ENCODE measurements at regions not wholly inside any gene's neighbourhood (a gene's known extent, or its start where the extent isn't known, plus 50 kb on each side); places are given as distances from the start of the nearest gene placed in this dataset.
"Not testable (repeated sequence)": the region's sequence is repeated elsewhere in the genome, so short reads cannot be mapped to it uniquely, and the experiment has no call there.

DNA sequence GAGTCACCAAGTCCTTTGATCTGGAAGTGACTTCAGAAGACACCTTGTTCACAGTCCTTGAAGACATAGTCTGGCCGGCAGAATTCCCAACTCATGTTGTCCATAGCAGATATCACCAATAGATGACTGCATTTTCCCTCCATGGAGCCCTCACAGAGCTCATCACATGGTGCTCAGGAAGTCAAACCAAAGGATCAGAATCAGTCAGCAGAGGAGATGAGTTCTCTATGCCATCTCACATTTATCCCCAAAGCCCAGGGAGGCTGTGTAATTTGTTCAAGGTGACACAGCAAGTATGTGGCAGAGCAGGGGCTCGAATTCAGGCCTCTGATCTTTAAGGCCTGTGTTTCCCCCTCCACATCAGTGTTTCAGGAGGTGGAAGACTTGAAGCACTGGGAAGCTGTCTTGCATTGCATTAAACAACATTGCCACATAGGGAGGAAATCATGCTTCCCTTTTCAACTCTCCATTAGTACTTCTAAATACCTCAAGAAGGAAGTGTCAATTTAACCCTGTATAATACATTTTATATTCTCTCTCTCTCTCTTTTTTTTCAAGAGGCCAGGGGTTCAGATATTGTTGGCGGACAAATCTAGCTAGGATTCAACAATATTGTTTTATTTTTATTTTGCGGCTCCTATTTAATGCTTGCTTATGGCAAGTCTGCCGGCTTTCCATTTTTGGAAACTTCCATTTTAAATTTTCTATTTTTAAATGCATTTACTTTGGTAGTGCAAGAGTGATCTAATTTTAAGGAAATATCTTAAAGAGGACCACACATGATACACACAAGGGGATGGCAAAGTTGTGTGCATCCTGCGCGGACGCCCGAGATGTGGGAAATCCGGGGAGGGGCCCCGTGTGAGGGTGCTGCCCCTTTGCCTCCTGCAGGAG lies 61.9 kb downstream of the NPIPB5 start:
- not testable (repeated sequence) for FAIRE-seq; DNase-seq (ENCODE audit: insufficient read length, low spot score)

DNA sequence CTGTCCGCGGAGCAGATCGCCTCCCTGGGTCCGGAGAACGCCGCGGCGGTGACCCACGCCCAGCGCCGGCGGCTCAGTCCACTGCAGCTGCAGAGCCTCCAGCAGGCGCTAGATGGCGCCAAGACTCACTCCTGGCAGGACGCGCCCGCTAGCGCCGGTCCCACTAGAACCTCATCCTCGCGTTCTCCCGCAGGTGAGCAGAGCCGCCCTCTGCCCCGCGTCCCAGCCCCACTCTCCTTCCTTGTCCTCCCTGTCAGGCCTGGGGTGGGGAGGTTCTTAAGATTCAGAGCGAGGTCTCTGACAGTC lies 62.5 kb downstream of the NPIPB5 start:
- DNase-seq (ENCODE audit: insufficient read length, low spot score), result not testable (repeated sequence)
- FAIRE-seq, result peak; percentile 88

DNA sequence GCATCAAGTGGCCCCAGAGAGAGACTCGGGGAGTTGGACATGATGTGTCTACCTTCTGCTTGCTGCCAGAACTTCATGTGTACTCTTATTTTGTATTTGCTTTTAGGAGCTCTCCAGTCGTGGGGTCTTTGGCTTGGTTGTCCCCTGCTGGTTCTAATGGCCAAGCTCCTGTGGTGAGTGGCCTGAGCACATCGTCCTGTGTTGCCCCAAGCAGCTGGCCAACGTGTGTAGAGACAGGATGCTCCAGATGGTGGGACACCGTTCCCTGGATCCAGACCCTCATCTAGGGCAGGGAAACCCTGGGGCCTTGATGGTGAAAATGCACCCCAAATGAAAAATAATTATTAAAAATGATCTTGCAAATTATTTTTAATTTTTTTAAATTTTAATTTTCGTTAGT lies 65.8 kb downstream of the NPIPB5 start:
- not testable (repeated sequence) for DNase-seq (ENCODE audit: insufficient read length, low spot score); FAIRE-seq

DNA sequence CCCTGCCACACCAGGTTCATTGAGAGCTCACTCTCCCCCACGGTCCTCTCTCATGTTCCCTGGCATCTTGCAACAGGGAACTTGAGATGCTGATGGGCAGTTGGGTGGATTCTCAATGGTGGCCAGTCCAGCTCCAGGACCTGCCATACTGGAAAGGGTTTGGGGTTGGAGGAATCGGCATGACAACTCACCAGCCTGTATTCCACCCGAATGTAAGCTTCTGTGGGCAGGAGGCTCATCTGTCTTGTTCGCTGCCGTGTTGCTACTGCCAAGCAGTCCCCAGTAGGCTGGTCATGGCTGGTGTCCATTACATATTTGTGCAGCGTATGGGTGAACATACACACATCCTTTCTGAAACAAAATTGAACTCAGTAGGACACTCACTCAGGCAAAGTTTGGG lies 72.5 kb downstream of the NPIPB5 start:
- FAIRE-seq; DNase-seq (ENCODE audit: insufficient read length, low spot score): not testable (repeated sequence)

DNA sequence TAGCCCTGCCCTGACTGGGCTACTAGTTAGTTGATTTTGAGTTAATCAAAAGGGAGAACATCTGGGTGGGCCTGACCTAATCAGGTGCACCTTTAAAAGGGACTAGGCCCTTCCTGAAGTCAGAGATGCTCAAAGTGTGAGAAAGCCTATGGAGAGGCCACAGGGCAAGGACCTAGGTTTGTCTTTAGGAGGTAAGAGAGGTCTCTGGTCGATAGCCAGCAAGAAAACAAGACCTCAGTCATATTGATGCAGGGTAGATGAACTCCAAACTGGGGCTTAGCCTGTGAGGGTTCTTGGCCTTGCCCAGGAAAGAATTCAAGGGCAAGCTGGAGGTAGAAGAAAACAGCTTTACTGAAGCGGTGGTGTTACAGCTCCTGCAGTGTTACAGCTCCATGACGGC lies 73.8 kb downstream of the NPIPB5 start:
- DNase-seq (ENCODE audit: insufficient read length, low spot score); FAIRE-seq: not testable (repeated sequence)

DNA sequence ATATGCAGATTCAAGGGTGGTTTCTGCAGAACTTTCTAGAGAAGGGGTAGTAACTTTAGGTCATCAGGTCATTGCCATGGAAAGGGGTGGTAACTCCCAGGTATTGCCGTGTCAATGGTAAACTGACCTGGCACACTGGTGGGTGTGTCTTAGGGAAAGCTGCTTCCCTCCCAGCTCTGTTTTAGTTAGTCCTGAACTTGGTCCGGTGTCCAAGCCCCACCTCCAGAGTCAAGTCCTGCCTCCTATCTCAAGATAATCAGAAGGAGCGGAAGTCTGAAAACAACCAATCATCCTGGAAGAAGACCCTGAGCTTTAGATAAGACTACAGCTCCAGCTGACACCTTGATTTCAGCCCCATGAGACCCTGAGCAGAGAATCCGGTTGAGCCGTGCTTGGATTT lies 74.2 kb downstream of the NPIPB5 start:
- FAIRE-seq, result not testable (repeated sequence)

DNA sequence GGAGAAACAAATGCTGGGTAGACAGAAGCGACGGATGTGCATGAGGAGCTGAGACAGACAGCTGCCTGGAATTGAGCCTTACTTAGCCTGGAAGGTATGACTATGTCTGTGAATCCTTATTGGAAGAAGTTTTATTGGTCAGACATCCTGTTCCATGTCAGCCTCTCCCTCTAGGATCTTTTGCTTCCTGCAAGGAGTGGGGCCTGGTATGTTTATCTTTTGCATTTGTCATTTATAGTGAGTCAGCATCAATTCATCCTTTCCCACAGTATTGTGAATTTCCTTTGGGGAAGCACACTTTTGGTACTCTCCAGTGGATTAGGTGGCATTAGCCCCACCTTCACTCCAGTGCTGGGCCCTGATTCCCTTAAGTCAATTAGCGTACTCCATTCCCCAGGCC lies 74.7 kb downstream of the NPIPB5 start:
- DNase-seq (ENCODE audit: insufficient read length, low spot score); FAIRE-seq: not testable (repeated sequence)

More for the DNA sequence above, 74.2 kb downstream of the NPIPB5 start:
- DNase-seq (ENCODE audit: insufficient read length, low spot score), result not testable (repeated sequence)

DNA sequence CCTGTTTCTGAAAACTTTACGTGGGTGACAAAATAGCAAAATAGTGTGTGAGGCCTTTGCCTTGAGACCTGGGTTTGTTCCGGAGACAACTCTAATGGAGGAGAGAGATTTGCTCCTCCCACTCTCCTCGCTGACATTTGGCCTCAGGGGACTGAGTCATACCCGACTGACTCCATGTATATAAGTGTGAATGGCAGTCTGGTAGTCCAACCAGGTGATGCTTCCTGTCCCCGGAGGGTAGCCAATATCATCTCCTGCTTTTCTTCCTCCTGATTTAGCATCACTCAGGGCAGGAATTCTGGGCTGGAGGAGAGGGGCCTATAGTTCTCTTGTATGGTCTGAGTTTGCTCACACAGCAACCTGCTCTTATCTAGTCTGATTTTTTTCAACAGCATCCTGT lies 76.0 kb downstream of the NPIPB5 start:
- not testable (repeated sequence) for DNase-seq (ENCODE audit: insufficient read length, low spot score); FAIRE-seq

DNA sequence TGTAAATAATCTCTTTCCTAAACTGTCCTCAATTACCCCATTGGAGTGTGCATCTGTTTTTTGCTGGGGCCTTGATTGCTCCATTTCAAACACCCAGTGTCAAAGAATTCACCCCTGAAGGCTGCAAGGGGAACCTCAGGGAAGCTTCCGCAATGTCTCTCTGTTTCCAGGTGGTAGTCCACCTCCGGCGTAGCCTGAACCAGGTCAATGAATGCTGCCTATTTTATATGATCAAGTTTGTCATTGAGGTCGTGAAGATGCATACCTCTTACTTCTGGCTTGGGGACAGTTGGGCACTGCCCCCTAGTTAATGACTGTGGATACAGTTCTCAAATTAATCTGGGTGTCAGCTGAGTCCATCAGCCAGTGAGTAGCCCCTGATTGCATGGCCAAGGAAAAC lies 79.1 kb downstream of the NPIPB5 start:
- DNase-seq (ENCODE audit: insufficient read length, low spot score); FAIRE-seq: not testable (repeated sequence)

DNA sequence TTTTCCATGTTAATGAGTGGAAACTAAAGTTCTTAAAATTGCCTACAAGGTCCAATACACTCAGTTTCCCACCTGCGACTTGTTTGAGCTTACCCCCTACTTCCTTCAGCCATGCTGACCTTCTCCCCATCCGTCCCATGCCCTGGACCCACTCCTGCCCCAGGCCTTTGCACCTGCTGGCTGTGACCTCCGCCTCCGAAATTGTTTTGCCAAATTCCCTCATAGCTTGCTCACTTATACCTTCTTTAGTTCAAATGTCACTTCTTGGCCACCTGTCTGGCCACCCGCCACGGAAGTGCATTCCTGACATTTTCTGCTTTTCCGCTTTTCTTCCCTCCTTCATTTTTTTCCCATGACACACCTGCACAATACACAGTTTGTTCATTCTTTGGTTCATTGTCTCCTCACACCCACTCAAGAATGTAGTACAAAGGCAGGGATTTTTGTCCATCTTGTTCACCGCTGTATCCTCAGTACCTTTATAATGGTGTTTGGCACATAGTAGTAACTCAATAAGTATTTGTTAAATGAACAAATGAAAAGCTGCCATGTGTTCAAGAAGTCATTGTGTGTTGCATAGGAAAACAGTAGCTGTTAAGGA lies 85.9 kb downstream of the NPIPB5 start:
- not testable (repeated sequence) for DNase-seq (ENCODE audit: insufficient read length, low spot score); FAIRE-seq

DNA sequence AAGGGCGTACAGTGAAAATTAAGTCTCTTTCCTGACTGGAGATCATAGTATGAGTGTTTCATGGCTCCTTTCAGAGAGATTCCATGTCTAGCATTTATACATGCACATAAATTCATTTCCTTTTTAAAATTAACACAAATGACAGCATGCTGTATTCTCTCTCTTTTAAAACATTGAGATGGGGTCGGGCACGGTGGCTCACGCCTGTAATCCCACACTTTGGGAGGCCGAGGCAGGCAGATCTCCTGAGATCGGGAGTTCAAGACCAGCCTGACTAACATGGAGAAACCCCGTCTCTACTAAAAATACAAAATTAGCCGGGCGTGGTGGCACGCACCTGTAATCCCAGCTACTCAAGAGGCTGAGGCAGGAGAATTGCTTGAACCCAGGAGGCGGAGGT lies 93.1 kb downstream of the NPIPB5 start:
- DNase-seq (ENCODE audit: insufficient read length, low spot score); FAIRE-seq: not testable (repeated sequence)

DNA sequence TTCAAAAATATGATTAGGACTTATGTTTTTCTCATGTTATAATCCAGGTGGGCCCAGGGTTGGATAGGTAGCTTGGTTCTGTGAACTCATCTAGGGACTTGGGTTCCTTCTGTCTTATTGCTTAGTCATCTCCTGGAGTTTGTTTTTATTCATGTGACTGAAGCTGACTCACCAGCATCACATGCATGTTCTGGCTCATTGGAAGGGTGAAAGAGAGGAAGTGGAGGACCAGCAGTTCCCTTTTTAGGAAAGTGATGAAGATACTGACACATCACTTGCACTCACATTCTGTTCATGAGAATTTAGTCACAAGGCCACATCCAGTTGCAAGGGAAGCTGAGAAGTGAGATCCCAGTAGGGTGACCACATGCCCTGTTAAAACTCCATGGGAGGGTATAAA lies 95.9 kb downstream of the NPIPB5 start:
- not testable (repeated sequence) for DNase-seq (ENCODE audit: insufficient read length, low spot score); FAIRE-seq

DNA sequence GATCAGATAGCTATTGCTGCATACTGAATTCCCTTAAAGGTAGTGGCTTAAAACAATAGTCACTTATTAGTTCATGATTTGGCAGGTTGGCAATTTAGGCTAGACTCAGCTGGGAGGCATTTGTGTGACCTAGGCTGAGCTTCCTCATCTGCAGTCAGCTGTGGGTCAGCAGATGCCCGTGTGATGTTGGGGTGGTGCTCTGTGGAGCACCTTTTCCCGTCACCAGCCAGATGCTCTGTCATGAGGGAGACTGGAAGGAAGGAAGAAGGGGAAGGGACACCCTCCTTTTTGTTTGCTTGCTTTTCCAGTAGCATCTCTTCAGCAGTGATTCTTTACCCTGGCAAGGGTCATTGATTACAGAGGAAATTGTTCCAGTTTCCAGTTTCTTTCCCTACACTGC lies 99.1 kb downstream of the NPIPB5 start:
- not testable (repeated sequence) for FAIRE-seq

DNA sequence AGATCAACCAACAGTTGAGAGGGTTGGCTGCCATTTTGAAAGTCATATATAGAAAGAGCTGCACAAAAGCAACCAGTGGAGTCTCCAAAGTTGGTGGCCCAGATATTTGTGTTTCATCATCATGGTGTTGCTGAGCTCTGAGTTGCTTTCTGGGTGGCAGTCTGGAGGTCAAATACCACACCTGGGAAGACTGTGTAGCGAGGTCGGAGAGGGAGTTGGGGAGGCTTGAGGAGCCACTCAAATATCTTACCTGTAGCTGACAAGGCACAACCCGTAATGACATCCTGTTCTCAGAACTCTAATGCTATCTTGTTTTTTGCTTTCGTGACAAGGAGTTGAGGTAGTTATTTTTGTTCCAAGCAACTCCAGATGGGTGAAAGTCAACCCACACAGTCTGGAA lies 100.4 kb downstream of the NPIPB5 start:
- not testable (repeated sequence) for FAIRE-seq; DNase-seq (ENCODE audit: insufficient read length, low spot score)

More for the DNA sequence above, 99.1 kb downstream of the NPIPB5 start:
- DNase-seq (ENCODE audit: insufficient read length, low spot score), result not testable (repeated sequence)

DNA sequence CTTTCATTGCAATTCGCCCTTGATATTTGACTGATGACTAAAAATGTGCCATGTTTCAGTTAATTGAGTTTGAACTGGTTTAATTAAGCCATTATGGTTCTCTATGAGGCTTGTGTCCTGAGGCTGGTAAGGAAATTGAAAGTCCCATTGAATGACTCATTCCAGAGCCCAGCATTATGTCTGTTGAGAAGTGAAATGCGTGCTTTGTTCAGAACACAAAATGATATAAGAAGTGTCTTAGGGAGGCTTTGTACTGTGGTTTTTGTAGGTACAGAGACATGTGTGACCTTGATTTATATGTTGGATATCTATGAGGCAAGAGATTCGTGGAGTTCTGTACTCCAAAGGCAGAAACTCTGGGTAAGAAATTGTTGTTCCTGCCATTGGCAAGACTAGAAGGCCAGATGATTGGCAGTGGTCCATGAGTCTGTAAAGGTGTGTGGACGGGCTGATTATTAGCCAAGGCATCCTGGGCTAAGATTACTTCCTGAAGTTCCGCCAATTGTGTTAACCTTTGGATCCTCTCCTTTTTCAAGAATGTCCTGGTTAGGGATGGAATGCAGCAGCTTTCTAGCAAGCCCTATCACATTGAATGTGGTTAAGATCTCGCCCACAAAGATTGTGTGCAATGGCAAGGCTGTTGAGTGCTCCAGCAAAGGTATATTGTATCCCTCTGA lies 103.7 kb downstream of the NPIPB5 start:
- no peak for DNase-seq (ENCODE audit: insufficient read length, low spot score)

DNA sequence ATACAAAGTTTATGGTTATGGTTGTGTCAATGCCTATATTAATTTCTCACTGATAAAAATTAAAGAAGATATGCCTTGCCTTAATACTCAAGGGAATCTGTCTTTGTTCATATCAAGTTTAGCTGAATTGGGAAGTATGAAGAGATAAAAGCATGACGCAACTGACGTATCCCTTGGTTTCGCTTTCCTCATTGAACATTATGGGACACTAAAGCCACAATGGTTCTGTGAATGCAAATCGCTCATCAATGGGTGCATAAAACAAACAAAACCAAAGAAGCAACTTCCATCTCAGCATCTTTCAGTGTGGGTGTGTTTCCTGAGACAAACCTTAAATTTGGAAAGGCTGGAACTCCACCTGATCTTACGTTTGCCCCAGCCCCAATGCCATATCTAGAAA lies 108.2 kb downstream of the NPIPB5 start:
- DNase-seq (ENCODE audit: insufficient read length, low spot score) (no peak), FAIRE-seq (no peak)

More for the DNA sequence above, 103.7 kb downstream of the NPIPB5 start:
- FAIRE-seq, result no peak

DNA sequence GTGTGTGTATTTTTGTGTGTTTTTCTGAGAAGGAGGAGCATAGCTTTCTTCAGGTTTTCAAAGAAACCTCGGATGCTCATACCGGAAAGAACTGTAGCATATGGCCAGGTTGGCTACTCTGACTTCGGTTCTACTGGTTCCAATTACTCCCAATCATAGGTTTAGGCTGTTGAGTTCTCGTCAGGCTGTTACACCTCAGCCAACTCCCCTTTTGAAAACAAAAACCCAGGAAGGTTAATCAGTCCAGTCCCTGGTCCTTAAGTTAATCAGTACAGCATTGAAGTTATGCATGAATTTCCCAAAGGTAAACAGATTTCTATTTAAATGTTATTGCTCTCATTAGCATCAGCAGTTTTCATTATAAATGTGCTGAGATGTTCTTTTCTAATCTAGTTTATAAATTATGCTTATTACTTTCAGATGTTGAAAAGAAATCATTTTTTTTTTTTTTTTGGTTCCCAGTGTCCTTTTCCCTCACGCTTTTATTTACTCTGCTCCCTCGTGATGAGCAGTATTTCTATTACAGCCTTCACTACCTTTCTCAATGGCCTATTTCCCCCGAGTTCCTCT lies 111.0 kb downstream of the NPIPB5 start:
- DNase-seq (ENCODE audit: insufficient read length, low spot score) (no peak), FAIRE-seq (no peak)

DNA sequence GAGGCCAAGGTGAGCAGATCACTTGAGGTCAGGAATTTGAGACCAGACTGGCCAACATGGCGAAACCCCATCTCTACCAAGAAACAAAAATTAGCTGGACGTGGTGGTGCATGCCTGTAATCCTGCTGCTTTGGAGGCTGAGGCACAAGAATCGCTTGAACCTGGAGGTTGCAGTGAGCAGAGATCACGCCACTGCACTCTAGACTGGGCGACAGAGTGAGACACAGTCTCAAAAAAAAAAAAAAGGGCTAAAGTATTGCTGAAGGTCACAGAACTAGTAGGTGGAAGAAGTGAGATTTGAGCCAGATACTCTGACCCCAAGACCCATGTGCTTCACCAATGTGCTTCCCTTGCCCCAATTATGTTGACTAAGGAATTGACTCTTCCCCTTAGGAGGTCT lies 112.0 kb downstream of the NPIPB5 start:
- DNase-seq (ENCODE audit: insufficient read length, low spot score), result no peak
- no peak for FAIRE-seq

DNA sequence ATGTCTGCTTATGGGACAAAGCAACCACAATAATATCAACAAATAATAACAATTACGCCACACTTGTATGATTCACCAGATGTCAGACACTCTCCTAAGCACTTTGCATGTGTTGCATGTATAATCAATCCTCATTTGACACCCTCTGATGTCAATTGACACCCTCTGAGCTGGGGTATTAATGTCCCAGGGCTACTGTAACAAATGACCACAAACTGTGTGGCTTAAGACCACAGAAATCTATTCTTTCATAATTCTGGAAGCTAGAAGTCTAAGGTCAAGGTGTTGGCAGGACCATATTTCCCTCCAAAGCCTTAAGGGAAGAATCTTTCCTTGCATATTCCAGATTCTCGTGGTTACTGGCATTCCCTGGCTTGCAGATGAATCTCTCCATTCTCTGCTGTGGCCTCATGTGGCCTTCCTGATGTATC lies 112.7 kb downstream of the NPIPB5 start:
- FAIRE-seq (no peak), DNase-seq (ENCODE audit: insufficient read length, low spot score) (no peak)

DNA sequence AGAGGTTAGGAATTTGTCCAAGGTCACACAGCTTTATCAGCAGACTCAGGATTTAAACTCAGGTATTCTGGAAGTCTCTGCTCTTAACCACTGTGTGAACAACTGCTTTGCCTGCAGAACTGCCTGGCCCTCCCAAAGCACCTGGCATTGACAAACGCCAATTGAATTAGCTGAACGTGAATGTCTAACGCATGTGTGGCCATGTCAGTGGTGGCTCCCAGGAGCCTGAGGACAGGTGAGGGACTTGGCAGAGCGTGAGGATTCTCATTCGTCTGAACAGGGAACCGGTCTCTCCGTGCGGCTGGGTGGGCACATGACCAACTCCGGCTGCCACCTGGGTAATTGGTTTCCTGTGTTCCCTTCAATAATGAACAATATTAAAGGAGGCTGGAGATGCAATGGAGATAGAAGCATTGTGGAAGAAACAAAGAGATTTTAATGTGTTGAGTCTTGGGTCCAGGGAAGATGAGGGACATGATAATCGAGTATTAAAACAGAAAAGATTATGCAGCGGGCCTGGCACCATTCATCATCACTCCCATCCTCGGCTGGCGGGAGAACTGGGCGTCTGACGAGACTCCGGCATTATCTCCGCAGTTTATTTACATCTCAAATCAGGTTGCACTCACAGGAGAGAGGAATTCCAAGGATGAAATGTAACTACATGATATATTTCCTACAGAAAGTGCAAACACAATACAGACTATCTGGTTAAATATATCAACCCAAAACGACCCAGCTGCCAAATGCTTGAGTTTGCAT lies 113.5 kb downstream of the NPIPB5 start:
- DNase-seq (ENCODE audit: insufficient read length, low spot score) (no peak), FAIRE-seq (no peak)

Measured in GM19239 (cell line).